MM.1S (cell line): ENCODE measurements at regions not wholly inside any gene's neighbourhood (a gene's known extent, or its start where the extent isn't known, plus 50 kb on each side); places are given as distances from the start of the nearest gene placed in this dataset.

Source experiments
- DNase-seq: peaks from one replicate; pipeline ENCODE4 v3.0.0-alpha.2; 2015
- H2AFZ ChIP-seq: fragments of 300-600 bp; sonication (generic); 2 replicates; pipeline ENCODE4 v1.6.0; 2016; ENCODE audit warnings: antibody characterized with exemption, low read length
- H3F3A ChIP-seq: fragments of 300-600 bp; sonication (generic); 2 replicates; pipeline ENCODE4 v1.6.1; 2016; ENCODE audit warnings: mild to moderate bottlenecking, antibody characterized with exemption, low read length, moderate library complexity, mixed read lengths; ENCODE audit not compliant: insufficient read depth
- H3K27ac ChIP-seq: fragments of 300-600 bp; sonication (generic); 2 replicates; pipeline ENCODE4 v1.5.1; 2016; ENCODE audit warnings: mild to moderate bottlenecking, low read length
- H3K27me3 ChIP-seq: fragments of 300-600 bp; sonication (generic); replicated peaks from 2 replicates; pipeline ENCODE4 v1.6.0; 2016; ENCODE audit warnings: low read length; ENCODE audit not compliant: insufficient read depth
- H3K36me3 ChIP-seq: fragments of 300-600 bp; sonication (generic); replicated peaks from 2 replicates; pipeline ENCODE4 v1.6.1; 2016; ENCODE audit warnings: mild to moderate bottlenecking, low read length, mixed read lengths; ENCODE audit not compliant: insufficient read depth
- H3K4me1 ChIP-seq: fragments of 300-600 bp; sonication (generic); 2 replicates; pipeline ENCODE4 v1.6.1; 2016; ENCODE audit warnings: low read length, mixed read lengths
- H3K4me2 ChIP-seq: fragments of 300-600 bp; sonication (generic); 2 replicates; pipeline ENCODE4 v1.6.0; 2016; ENCODE audit warnings: low read depth, low read length
- H3K4me3 ChIP-seq: fragments of 300-600 bp; sonication (generic); 2 replicates; pipeline ENCODE4 v1.5.1; 2016; ENCODE audit warnings: low read length, mixed read lengths
- H3K79me2 ChIP-seq: fragments of 300-600 bp; sonication (generic); 2 replicates; pipeline ENCODE4 v1.6.1; 2016; ENCODE audit warnings: mixed run types, low read length, mixed read lengths
- H3K9ac ChIP-seq: fragments of 300-600 bp; sonication (generic); 2 replicates; pipeline ENCODE4 v1.6.1; 2016; ENCODE audit warnings: low read length, mixed read lengths
- H3K9me2 ChIP-seq: fragments of 300-600 bp; sonication (generic); replicated peaks from 2 replicates; pipeline ENCODE4 v1.6.1; 2016; ENCODE audit warnings: mild to moderate bottlenecking, low read length, mixed read lengths; ENCODE audit not compliant: insufficient read depth
- H3K9me3 ChIP-seq: fragments of 300-600 bp; sonication (generic); replicated peaks from 2 replicates; pipeline ENCODE4 v1.6.1; 2016; ENCODE audit warnings: mild to moderate bottlenecking, low read length, mixed read lengths; ENCODE audit not compliant: insufficient read depth
- H4K20me1 ChIP-seq: fragments of 300-600 bp; sonication (generic); 2 replicates; pipeline ENCODE4 v1.6.1; 2016; ENCODE audit warnings: mild to moderate bottlenecking, low read length, moderate library complexity, mixed read lengths; ENCODE audit not compliant: insufficient read depth
- CTCF ChIP-seq: fragments of 300-600 bp; sonication (generic); IDR thresholded peaks from 2 replicates; pipeline ENCODE4 v1.5.1; 2016; ENCODE audit warnings: antibody characterized with exemption, low read length, mixed read lengths
- EZH2 ChIP-seq: fragments of 300-600 bp; sonication (generic); optimal IDR thresholded peaks from 2 replicates; pipeline ENCODE3; 2017; ENCODE audit warnings: low read depth, mild to moderate bottlenecking, antibody characterized with exemption, low read length, mixed read lengths
- EZH2phosphoT487 ChIP-seq: fragments of 300-600 bp; sonication (generic); IDR thresholded peaks from 2 replicates; pipeline ENCODE4 v1.6.1; 2018; ENCODE audit warnings: antibody characterized with exemption, low read length

- Histone ChIP-seq H3K27ac (no peak overlapping the region), H3K4me2 (no peak overlapping the region), H3K9ac (no peak overlapping the region), H3K27me3 (no peaks in the 10 kb centered on the region), H2AFZ (no peak overlapping the region), H3K36me3 (no peaks in the 10 kb centered on the region), H3K4me1 (no peaks in the 10 kb centered on the region), H3K9me3 (no peaks in the 10 kb centered on the region), H3F3A (no peaks in the 10 kb centered on the region), H3K4me3 (no peak overlapping the region), H4K20me1 (no peaks in the 10 kb centered on the region), H3K79me2 (no peaks in the 10 kb centered on the region), H3K9me2 (no peaks in the 10 kb centered on the region)
- no peak for DNase-seq
- TF ChIP-seq EZH2 = no peak
- TF ChIP-seq CTCF = no peak
- no peak for TF ChIP-seq EZH2phosphoT487
These were observed 87.8 kb upstream of the SPRY4 start for GRCh38 chr5:142412581-142412980.

- no peak overlapping the region for H2AFZ ChIP-seq
- no peaks in the 10 kb centered on the region for H3K79me2 ChIP-seq
- H4K20me1 ChIP-seq = no peaks in the 10 kb centered on the region
- no peaks in the 10 kb centered on the region for H3F3A ChIP-seq
- H3K4me1 ChIP-seq = no peaks in the 10 kb centered on the region
- H3K4me3 ChIP-seq = no peak overlapping the region
- no peak overlapping the region for H3K4me2 ChIP-seq
- H3K27me3 ChIP-seq = no peaks in the 10 kb centered on the region
- DNase-seq = no peak
- no peak overlapping the region for H3K27ac ChIP-seq
- no peaks in the 10 kb centered on the region for H3K36me3 ChIP-seq
- no peaks in the 10 kb centered on the region for H3K9me3 ChIP-seq
- no peak for TF ChIP-seq EZH2phosphoT487
- no peak for TF ChIP-seq CTCF
- TF ChIP-seq EZH2 = no peak
- H3K9ac ChIP-seq = no peak overlapping the region
- no peaks in the 10 kb centered on the region for H3K9me2 ChIP-seq
These were observed 87.0 kb upstream of the SPRY4 start for GRCh38 chr5:142411656-142412425.

DNA sequence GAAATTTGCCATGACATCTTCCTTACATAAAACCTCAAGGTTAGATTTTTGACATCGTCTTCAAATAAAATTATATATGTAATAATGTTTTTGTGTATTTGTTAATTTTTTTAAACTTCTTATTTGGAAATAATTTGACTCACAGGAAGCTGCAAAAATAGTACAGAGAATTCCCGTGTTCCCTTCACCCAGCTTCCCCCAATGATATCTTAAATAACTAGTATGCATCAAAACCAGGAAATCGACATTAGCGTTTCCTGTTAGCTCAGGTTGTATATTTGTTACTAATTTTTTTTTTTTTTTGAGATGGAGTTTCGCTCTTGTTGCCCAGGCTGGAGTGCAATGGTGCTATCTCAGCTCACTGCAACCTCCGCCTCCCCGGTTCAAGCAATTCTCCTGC lies 86.3 kb upstream of the SPRY4 start:
- Histone ChIP-seq H3K4me1 (no peaks in the 10 kb centered on the region), H3K27me3 (no peaks in the 10 kb centered on the region), H3K27ac (no peak overlapping the region), H4K20me1 (no peaks in the 10 kb centered on the region), H3K79me2 (no peaks in the 10 kb centered on the region), H3K9me2 (no peaks in the 10 kb centered on the region), H3K9ac (no peak overlapping the region), H3K9me3 (no peaks in the 10 kb centered on the region), H3K36me3 (no peaks in the 10 kb centered on the region), H3K4me3 (no peak overlapping the region), H3F3A (no peaks in the 10 kb centered on the region), H2AFZ (no peak overlapping the region), H3K4me2 (no peak overlapping the region)
- TF ChIP-seq EZH2 = no peak
- no peak for TF ChIP-seq EZH2phosphoT487
- no peak for TF ChIP-seq CTCF
- no peak for DNase-seq
